ENCODE measurements at regions not wholly inside any gene's neighbourhood (a gene's known extent, or its start where the extent isn't known, plus 50 kb on each side); places are given as distances from the start of the nearest gene placed in this dataset.

DNA sequence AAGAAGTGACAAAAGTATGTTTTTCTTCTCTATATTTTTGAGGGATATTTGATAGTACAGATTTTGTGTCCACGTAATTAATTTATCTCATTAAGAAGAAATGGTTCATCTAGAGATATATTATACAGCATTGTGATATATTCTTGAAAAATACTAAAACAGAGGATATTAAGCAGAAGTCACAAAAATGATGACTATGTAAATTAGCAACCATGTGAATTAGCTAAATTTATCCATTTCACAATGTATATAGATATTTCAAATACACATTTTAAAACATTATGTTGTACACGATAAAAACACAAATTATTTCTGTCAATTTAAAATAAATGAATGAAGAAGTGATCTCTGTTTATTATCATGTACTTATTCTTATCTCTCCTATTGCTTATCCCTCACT lies 989.5 kb downstream of the TUSC7 start:
- Histone ChIP-seq H3K36me3 (no peaks in the 10 kb centered on the region), H3K27ac (no peak overlapping the region), H3K27me3 (no peaks in the 10 kb centered on the region), H3K4me3 (no peak overlapping the region), H3K4me1 (no peaks in the 10 kb centered on the region), H3K9me3 (no peaks in the 10 kb centered on the region)
- intact Hi-C loops (cut with DNase I), result no loop called here
- TF ChIP-seq, protein P1, sequence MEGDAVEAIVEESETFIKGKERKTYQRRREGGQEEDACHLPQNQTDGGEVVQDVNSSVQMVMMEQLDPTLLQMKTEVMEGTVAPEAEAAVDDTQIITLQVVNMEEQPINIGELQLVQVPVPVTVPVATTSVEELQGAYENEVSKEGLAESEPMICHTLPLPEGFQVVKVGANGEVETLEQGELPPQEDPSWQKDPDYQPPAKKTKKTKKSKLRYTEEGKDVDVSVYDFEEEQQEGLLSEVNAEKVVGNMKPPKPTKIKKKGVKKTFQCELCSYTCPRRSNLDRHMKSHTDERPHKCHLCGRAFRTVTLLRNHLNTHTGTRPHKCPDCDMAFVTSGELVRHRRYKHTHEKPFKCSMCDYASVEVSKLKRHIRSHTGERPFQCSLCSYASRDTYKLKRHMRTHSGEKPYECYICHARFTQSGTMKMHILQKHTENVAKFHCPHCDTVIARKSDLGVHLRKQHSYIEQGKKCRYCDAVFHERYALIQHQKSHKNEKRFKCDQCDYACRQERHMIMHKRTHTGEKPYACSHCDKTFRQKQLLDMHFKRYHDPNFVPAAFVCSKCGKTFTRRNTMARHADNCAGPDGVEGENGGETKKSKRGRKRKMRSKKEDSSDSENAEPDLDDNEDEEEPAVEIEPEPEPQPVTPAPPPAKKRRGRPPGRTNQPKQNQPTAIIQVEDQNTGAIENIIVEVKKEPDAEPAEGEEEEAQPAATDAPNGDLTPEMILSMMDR (IDR thresholded peaks at IDR 0.05), result no peak
- ATAC-seq (no peak), DNase-seq (no peak)

DNA sequence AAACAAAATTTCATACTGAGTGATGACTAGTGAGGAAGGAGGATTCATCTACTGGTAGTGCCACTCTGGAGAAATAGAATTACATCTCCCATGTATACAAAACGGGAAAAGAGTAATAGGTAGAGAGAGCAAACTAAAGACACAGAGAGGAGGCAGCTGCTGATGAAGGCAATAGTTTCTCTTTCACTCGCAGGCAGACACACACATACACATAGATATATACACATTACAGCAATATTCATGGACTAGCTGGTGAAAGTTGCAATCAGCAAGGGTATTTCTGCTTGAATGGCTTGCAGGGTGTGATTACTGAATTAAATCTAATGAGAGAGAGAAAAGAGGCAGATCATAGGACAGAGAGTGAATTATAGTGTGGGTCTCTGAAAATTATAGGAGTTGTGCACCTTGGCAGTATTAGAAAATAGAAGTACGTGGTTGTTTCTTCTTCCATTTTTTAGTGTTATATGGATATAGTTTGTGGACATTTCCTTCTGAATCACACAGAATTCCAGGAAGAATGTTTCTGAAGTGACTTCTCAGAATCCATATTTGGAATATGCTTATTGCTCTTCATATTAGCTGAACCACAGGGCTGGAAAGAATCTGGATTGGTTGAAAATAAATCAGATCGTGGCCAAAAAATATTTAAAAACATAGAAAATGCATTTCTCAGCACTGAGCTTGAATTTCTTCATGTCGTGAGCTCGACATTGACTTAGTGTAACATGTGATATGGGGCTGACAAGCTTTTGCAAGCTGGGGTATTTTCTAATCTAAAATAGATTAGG lies 991.2 kb downstream of the TUSC7 start:
- Histone ChIP-seq H3K4me1 (no peaks in the 10 kb centered on the region), H3K9me3 (no peaks in the 10 kb centered on the region), H3K27me3 (no peaks in the 10 kb centered on the region), H3K36me3 (no peaks in the 10 kb centered on the region), H3K4me3 (no peak overlapping the region), H3K27ac (no peak overlapping the region)
- ATAC-seq (no peak), DNase-seq (no peak)
- TF ChIP-seq, protein P1 (IDR thresholded peaks at IDR 0.05), result no peak
- intact Hi-C loops (cut with DNase I), result no loop called here

DNA sequence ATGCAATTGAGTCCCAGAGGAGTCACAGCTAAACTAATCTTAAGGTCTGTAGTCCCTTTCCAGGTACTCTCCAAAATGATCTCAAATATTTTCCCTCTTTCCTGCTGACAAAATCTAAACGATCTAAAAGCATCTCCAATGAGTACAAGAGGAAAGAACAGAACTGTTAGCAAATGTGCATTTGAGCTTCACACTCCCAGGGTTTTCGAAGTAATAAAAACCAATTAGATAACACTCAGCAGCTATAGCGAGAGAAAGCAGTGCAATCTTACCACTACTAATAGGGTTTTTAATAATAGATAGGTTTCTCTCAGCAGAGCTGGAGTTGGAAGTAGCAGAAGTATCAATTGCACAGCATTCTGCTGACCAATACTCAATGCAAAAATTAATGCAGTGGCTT lies 995.4 kb downstream of the TUSC7 start:
- DNase-seq, result no peak
- intact Hi-C loops (cut with DNase I), result no loop called here
- Histone ChIP-seq H3K36me3 (no peaks in the 10 kb centered on the region), H3K27ac (no peak overlapping the region), H3K9me3 (no peaks in the 10 kb centered on the region), H3K4me1 (no peaks in the 10 kb centered on the region), H3K4me3 (no peak overlapping the region), H3K27me3 (no peaks in the 10 kb centered on the region)
- ATAC-seq, result no peak
- TF ChIP-seq, protein P1 (IDR thresholded peaks at IDR 0.05), result no peak

DNA sequence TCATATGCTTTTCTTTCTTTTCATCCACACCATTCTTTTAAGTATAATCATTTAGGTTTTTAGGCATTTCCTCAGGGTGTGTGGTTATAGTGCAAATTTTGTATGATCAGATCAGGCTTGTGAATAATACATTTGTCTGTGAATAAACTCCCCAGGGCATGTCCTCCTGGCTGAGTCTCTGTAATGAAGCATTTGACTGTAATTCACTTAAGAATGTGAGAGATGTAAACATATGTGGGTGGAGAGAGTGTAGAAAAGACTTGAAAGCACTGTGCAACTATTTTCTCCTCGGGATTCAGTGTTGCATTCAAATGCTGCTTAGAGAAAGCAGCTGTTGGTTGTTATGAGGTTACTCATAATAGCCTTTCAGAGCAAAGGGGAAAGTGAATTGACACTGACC lies 996.5 kb downstream of the TUSC7 start:
- no peaks in the 10 kb centered on the region for H3K36me3 ChIP-seq
- intact Hi-C loops (cut with DNase I), result no loop called here
- no peaks in the 10 kb centered on the region for H3K4me1 ChIP-seq
- no peaks in the 10 kb centered on the region for H3K27me3 ChIP-seq
- H3K9me3 ChIP-seq, result no peaks in the 10 kb centered on the region
- TF ChIP-seq, protein P1 (IDR thresholded peaks at IDR 0.05), result no peak
- no peak overlapping the region for H3K27ac ChIP-seq
- ATAC-seq (peak; percentile 49), DNase-seq (no peak)
- no peak overlapping the region for H3K4me3 ChIP-seq

DNA sequence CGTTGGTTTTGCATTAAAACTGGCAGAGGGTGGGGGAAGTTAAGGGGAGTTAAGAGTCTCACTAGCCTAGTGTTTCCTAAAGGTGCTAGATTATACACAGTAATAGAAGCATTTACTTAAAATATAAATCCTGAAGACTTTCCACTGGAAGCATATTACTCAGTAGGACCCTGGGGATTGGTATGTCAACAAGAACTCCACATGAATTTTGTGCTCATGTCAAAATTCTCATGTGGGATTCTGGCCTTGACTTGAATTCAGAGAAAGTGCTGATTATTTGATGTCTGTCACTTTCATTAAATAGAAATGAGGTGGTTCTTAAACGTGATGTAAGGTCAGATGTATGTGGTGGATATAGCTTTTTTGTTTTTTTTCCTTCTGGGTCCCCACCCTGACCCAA lies 997.2 kb downstream of the TUSC7 start:
- intact Hi-C loops (cut with DNase I), result no loop called here
- H3K4me1 ChIP-seq, result no peaks in the 10 kb centered on the region
- no peaks in the 10 kb centered on the region for H3K27me3 ChIP-seq
- H3K9me3 ChIP-seq, result no peaks in the 10 kb centered on the region
- H3K4me3 ChIP-seq, result no peak overlapping the region
- TF ChIP-seq, protein P1 (IDR thresholded peaks at IDR 0.05), result no peak
- H3K27ac ChIP-seq, result no peak overlapping the region
- no peak for DNase-seq
- no peaks in the 10 kb centered on the region for H3K36me3 ChIP-seq
- ATAC-seq, result no peak
